PC-9 (cell line): ENCODE measurements at regions not wholly inside any gene's neighbourhood (a gene's known extent, or its start where the extent isn't known, plus 50 kb on each side); places are given as distances from the start of the nearest gene placed in this dataset.

ENCODE experiments used
- BruUV-seq: library from RNA; stranded (reverse); fragments of 400-500 nt; replicated peaks from 2 replicates; lab custom pipeline; 2021; lab: Mats Ljungman, UMichigan
- CTCF ChIA-PET: fragments of 300-600 bp; sonication (Branson Sonifier 250); formaldehyde crosslinking; loops from one replicate; lab custom pipeline; 2022; ENCODE audit warnings: antibody characterized with exemption; lab: Charles Lee
- POLR2A ChIA-PET: fragments of 300-600 bp; sonication (Branson Sonifier 250); formaldehyde crosslinking; loops from one replicate; lab custom pipeline; 2022; ENCODE audit warnings: antibody characterized with exemption; ENCODE audit not compliant: unreplicated experiment; lab: Charles Lee
- DNase-seq, 2 experiments: peaks; one replicate each; pipeline versions ENCODE4 v3.0.0 to v3.0.0-alpha.2; 2015 to 2022; ENCODE audit warnings: mixed read lengths in 1 of 2
- H2AFZ ChIP-seq: fragments of 200-600 bp; sonication (generic); 2 replicates; pipeline ENCODE4 v1.8.1; 2017; ENCODE audit warnings: antibody characterized with exemption
- H3F3A ChIP-seq: fragments of 200-600 bp; sonication (generic); 2 replicates; pipeline ENCODE4 v1.8.1; 2017; ENCODE audit warnings: antibody characterized with exemption, mild to moderate bottlenecking, low read depth; ENCODE audit not compliant: insufficient read depth
- H3K27ac ChIP-seq: fragments of 200-600 bp; sonication (generic); 2 replicates; pipeline ENCODE4 v1.6.1; 2016; ENCODE audit warnings: mixed run types
- H3K27me3 ChIP-seq: fragments of 200-600 bp; sonication (generic); 2 replicates; pipeline ENCODE4 v1.6.1; 2016; ENCODE audit warnings: low read depth, mixed run types; ENCODE audit not compliant: insufficient read depth
- H3K36me3 ChIP-seq: fragments of 200-600 bp; sonication (generic); 2 replicates; pipeline ENCODE4 v1.6.1; 2016; ENCODE audit warnings: low read depth, mixed run types
- H3K4me1 ChIP-seq: fragments of 200-600 bp; sonication (generic); replicated peaks from 2 replicates; pipeline ENCODE4 v1.6.1; 2016; ENCODE audit warnings: mixed run types; ENCODE audit not compliant: insufficient read depth
- H3K4me2 ChIP-seq: fragments of 200-600 bp; sonication (generic); 2 replicates; pipeline ENCODE4 v1.6.1; 2017; ENCODE audit warnings: mixed run types
- H3K4me3 ChIP-seq: fragments of 200-600 bp; sonication (generic); 2 replicates; pipeline ENCODE4 v1.6.1; 2016; ENCODE audit warnings: mixed run types
- H3K79me2 ChIP-seq: fragments of 200-600 bp; sonication (generic); 2 replicates; pipeline ENCODE4 v1.6.1; 2017; ENCODE audit warnings: low read depth, mixed run types
- H3K9me2 ChIP-seq: fragments of 200-600 bp; sonication (generic); 2 replicates; pipeline ENCODE4 v1.8.1; 2017; ENCODE audit warnings: mild to moderate bottlenecking; ENCODE audit not compliant: insufficient read depth
- H3K9me3 ChIP-seq: fragments of 200-600 bp; sonication (generic); 2 replicates; pipeline ENCODE4 v1.8.1; 2016; ENCODE audit warnings: low read depth; ENCODE audit not compliant: insufficient read depth
- H4K20me1 ChIP-seq: fragments of 200-600 bp; sonication (generic); 2 replicates; pipeline ENCODE4 v1.8.1; 2017; ENCODE audit not compliant: insufficient read depth
- EZH2 ChIP-seq: fragments of 200-600 bp; sonication (generic); IDR thresholded peaks from 2 replicates; pipeline ENCODE4 v1.8.0; 2017; ENCODE audit warnings: antibody characterized with exemption, low read depth
- intact Hi-C: fragments of 100-400 bp; cut with micrococcal nuclease; formaldehyde crosslinking; loops from one replicate; pipeline ENCODE4 v1.10.0; 2022; ENCODE audit not compliant: unreplicated experiment
- TF ChIP-seq, protein P1 (sequence below): fragments of 200-600 bp; sonication (generic); conservative IDR thresholded peaks from 2 replicates; pipeline ENCODE4 v1.6.1; 2017; ENCODE audit warnings: mixed run types, antibody characterized with exemption, mild to moderate bottlenecking, moderate library complexity

DNA sequence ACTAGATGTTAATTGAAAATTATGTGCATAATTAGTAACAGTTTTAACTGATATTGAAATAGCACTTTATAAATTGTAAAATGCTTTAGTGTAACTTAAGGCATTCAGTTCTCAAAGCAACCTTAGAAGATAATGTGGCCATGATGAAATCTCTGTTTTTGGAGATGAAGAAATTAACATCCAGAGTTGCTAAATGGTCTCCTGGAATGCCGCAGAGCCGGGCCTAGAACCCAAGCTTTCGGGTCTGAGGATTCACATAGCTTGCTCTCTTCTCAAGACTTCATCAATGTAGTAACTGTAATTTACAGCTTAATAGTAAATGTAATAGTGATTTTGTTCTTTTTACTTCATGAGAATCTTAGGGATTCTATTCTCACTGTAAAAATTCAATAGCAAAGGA lies 272.3 kb downstream of the HS3ST3A1 start:
- TF ChIP-seq EZH2 = no peak
- TF ChIP-seq, protein P1, sequence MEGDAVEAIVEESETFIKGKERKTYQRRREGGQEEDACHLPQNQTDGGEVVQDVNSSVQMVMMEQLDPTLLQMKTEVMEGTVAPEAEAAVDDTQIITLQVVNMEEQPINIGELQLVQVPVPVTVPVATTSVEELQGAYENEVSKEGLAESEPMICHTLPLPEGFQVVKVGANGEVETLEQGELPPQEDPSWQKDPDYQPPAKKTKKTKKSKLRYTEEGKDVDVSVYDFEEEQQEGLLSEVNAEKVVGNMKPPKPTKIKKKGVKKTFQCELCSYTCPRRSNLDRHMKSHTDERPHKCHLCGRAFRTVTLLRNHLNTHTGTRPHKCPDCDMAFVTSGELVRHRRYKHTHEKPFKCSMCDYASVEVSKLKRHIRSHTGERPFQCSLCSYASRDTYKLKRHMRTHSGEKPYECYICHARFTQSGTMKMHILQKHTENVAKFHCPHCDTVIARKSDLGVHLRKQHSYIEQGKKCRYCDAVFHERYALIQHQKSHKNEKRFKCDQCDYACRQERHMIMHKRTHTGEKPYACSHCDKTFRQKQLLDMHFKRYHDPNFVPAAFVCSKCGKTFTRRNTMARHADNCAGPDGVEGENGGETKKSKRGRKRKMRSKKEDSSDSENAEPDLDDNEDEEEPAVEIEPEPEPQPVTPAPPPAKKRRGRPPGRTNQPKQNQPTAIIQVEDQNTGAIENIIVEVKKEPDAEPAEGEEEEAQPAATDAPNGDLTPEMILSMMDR = no peak
- Histone ChIP-seq H3K9me3 (no peaks in the 10 kb centered on the region), H3K4me2 (no peak overlapping the region), H3K4me1 (no peaks in the 10 kb centered on the region), H4K20me1 (no peaks in the 10 kb centered on the region), H3K27me3 (no peaks in the 10 kb centered on the region), H3F3A (no peaks in the 10 kb centered on the region), H3K9me2 (no peaks in the 10 kb centered on the region), H3K79me2 (no peaks in the 10 kb centered on the region), H3K27ac (no peak overlapping the region), H2AFZ (no peak overlapping the region), H3K36me3 (no peaks in the 10 kb centered on the region), H3K4me3 (no peak overlapping the region)
- intact Hi-C loops = no loop called here
- no TSS peak for BruUV-seq
- CTCF ChIA-PET = no interaction called here
- POLR2A ChIA-PET = no interaction called here
- no peak for DNase-seq

DNA sequence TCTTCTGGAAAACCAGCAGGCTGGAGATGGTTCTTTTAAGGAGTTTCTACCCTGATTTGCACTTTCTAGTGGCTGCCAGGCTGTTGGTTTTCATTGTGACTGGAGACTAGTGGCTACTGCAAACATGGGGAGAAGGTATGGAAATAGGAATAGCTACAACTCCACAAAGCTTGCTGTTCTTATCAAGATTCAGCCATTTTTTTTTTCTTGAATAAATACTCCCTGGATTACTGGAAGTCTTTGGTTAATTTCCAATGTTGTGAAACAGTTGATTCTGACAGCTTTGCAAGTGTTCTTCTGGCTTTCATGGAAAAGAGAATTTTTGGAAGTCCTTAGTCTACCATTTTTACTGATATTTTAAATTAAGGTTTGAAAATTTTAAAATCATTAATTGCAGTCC lies 277.7 kb downstream of the HS3ST3A1 start:
- DNase-seq = no peak
- no peak overlapping the region for H3K27ac ChIP-seq
- no peak for TF ChIP-seq EZH2
- TF ChIP-seq, protein P1 = no peak
- no peaks in the 10 kb centered on the region for H3K9me2 ChIP-seq
- H3K4me1 ChIP-seq = no peaks in the 10 kb centered on the region
- no peaks in the 10 kb centered on the region for H3K9me3 ChIP-seq
- BruUV-seq = no TSS peak
- H2AFZ ChIP-seq = no peak overlapping the region
- ChIA-PET POLR2A (no interaction called here), CTCF (no interaction called here)
- H3K4me2 ChIP-seq = no peak overlapping the region
- H3K27me3 ChIP-seq = no peaks in the 10 kb centered on the region
- H3K79me2 ChIP-seq = no peaks in the 10 kb centered on the region
- no peaks in the 10 kb centered on the region for H3F3A ChIP-seq
- no peak overlapping the region for H3K4me3 ChIP-seq
- intact Hi-C loops = no loop called here
- no peaks in the 10 kb centered on the region for H3K36me3 ChIP-seq
- H4K20me1 ChIP-seq = no peaks in the 10 kb centered on the region

DNA sequence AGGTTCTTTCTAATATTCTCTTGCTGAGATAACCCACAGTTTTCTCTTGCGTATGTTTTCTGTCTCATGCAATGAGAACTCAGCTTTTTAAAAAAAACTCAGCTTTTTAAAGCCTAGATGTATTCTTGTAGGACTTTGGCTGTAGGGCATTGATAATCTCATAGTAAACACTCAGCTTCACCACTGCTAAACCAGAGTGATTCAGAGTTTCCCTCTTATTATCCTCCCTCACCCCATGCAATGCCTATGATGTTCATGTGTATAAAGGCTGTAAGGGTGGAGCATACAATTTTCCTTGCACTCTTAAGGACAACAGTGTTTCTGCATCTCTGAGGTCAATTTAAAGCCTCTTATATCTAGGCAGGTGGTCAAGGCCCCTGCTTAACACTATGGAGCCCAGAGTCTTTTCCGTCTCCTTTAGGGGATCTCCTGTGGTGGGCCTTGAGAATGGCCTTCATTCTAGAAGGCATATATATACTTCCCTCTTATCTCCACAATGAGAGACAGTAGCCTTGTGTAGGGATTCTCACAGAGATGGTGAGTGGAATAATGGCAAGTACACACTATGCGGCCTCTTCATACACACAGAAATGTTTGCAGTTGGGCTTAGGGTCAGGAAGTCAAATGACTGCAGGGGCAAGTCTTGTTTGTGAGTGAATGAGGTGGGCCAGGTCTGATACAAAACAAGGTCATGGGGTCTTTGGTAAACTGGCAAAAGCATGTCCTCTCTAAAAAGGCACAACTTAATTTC lies 279.6 kb downstream of the HS3ST3A1 start:
- H2AFZ ChIP-seq = no peak overlapping the region
- H3K9me2 ChIP-seq = no peaks in the 10 kb centered on the region
- TF ChIP-seq, protein P1 = no peak
- TF ChIP-seq EZH2 = no peak
- POLR2A ChIA-PET = no interaction called here
- H3K79me2 ChIP-seq = no peaks in the 10 kb centered on the region
- no peaks in the 10 kb centered on the region for H3K4me1 ChIP-seq
- no peak overlapping the region for H3K4me3 ChIP-seq
- intact Hi-C loops = no loop called here
- no peaks in the 10 kb centered on the region for H3K27me3 ChIP-seq
- no peaks in the 10 kb centered on the region for H3K9me3 ChIP-seq
- DNase-seq = no peak
- BruUV-seq = no TSS peak
- no peak overlapping the region for H3K4me2 ChIP-seq
- no peaks in the 10 kb centered on the region for H4K20me1 ChIP-seq
- H3K27ac ChIP-seq = no peak overlapping the region
- no peaks in the 10 kb centered on the region for H3F3A ChIP-seq
- CTCF ChIA-PET = no interaction called here
- no peaks in the 10 kb centered on the region for H3K36me3 ChIP-seq
